ENCODE measurements at regions not wholly inside any gene's neighbourhood (a gene's known extent, or its start where the extent isn't known, plus 50 kb on each side); places are given as distances from the start of the nearest gene placed in this dataset.

DNA sequence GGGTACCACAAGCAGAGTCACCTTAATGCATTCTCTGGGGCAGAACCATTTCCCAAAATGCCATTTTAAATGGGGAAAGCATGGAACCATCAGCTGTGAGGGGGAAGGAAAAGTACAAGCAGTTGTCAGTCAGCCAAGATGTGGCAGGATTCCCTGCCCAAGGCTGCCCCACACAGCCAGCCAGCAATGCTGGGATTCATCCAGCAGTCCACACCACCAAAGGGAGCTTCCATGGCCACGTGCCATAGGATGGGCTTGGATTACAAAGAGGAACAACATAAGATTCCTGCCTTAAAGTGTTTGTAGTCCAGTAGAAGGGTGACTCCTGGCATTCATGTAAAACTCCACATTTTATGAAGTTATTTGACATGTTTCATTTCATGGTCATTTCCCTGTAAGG, 233.3 kb downstream of the SHOX2 start:
- Histone ChIP-seq H2BK20ac (ENCODE audit: low read length) (no peak overlapping the region), H4K8ac (ENCODE audit: extremely low read depth, insufficient read depth, low read length) (no peak overlapping the region), H3K4me2 (ENCODE audit: insufficient read depth in 1 of 2, low read depth in 2 of 2, low read length in 2 of 2) (no peak overlapping the region), H3K79me1 (ENCODE audit: low read depth, low read length) (no peaks in the 10 kb centered on the region), H2AFZ (ENCODE audit: low read length) (no peak overlapping the region), H3K9me3 (ENCODE audit: insufficient read depth in 2 of 2, low read depth in 1 of 2, low read length in 1 of 2) (no peaks in the 10 kb centered on the region), H3K79me2 (ENCODE audit: control insufficient read depth in 1 of 2, insufficient read depth in 2 of 2, low read length in 2 of 2) (no peaks in the 10 kb centered on the region), H2BK120ac (replicated peaks; ENCODE audit: low read depth, low read length) (no peak overlapping the region), H2BK15ac (ENCODE audit: low read length) (no peak overlapping the region), H3K56ac (replicated peaks; ENCODE audit: insufficient read length, low read depth, low read length) (no peak overlapping the region), H2AK5ac (ENCODE audit: low read depth, low read length) (no peak overlapping the region), H3K23me2 (ENCODE audit: low read depth, low read length) (no peaks in the 10 kb centered on the region), H4K5ac (ENCODE audit: insufficient read length, low read depth, low read length) (no peak overlapping the region), H3K27me3 (replicated peaks in 1 of 4; ENCODE audit: control insufficient read depth in 3 of 4, extremely low read depth in 1 of 4, insufficient read depth in 3 of 4, low read length in 3 of 4) (no peaks in the 10 kb centered on the region), H2BK5ac (ENCODE audit: low read depth, low read length) (no peak overlapping the region), H3K27ac (ENCODE audit: low read depth, low read length) (no peak overlapping the region), H3K4me3 (ENCODE audit: extremely low read depth in 1 of 4, insufficient read depth in 2 of 4, low read depth in 3 of 4, low read length in 4 of 4) (no peak overlapping the region), H3K36me3 (ENCODE audit: control insufficient read depth in 2 of 4, insufficient read depth in 4 of 4, low read length in 3 of 4) (no peaks in the 10 kb centered on the region), H3K4me1 (replicated peaks in 1 of 4; ENCODE audit: control insufficient read depth in 3 of 4, insufficient read depth in 4 of 4, low read length in 3 of 4) (no peaks in the 10 kb centered on the region; a peak in 1 of 7 replicates), H3K23ac (ENCODE audit: insufficient read length) (no peak overlapping the region), H3K4ac (replicated peaks; ENCODE audit: insufficient read length, low read depth, low read length) (no peak overlapping the region), H3K14ac (ENCODE audit: insufficient read length) (no peak overlapping the region), H2BK12ac (ENCODE audit: low read depth, low read length) (no peak overlapping the region), H3K18ac (ENCODE audit: extremely low read depth, low read length) (no peak overlapping the region), H3K9ac (replicated peaks in 1 of 4; ENCODE audit: extremely low read depth in 1 of 4, low read depth in 3 of 4, low read length in 3 of 4) (no peak overlapping the region), H4K20me1 (replicated peaks in 1 of 2; ENCODE audit: control insufficient read depth in 1 of 2, insufficient read depth in 2 of 2, low read length in 2 of 2) (no peaks in the 10 kb centered on the region), H4K91ac (replicated peaks; ENCODE audit: insufficient read length, low read length) (no peak overlapping the region)
- CTCF ChIA-PET (ENCODE audit: partially characterized antibody): interaction anchor here (1.2 kb wide), 1 partner anchor 131 kb away, joined by 3 read pairs; no protein-coding TSS in a partner anchor
- FAIRE-seq (no peak), DNase-seq (ENCODE audit: low read depth in 1 of 2, low spot score in 2 of 2) (no peak)
- POLR2A ChIA-PET (ENCODE audit: partially characterized antibody): no interaction called here
- WGBS, 2 experiments (ENCODE audit: extremely low coverage in 1 of 2, insufficient coverage in 1 of 2, insufficient read length in 1 of 2, insufficient replicate concordance in 2 of 2, low coverage in 1 of 2, low lambda C conversion rate in 2 of 2, missing lambda C conversion rate in 1 of 2): 88% methylated on average over 1 of the region's 1 CpG; no CpG with 5 or more reads in 1 of the 2 experiments
- TF ChIP-seq KDM5A (IDR thresholded peaks at IDR 0.05; ENCODE audit: low read length): no peak
- TF ChIP-seq, protein P1, sequence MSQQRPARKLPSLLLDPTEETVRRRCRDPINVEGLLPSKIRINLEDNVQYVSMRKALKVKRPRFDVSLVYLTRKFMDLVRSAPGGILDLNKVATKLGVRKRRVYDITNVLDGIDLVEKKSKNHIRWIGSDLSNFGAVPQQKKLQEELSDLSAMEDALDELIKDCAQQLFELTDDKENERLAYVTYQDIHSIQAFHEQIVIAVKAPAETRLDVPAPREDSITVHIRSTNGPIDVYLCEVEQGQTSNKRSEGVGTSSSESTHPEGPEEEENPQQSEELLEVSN (IDR thresholded peaks at IDR 0.05): no peak
- no peak for TF ChIP-seq SP2 (IDR thresholded peaks at IDR 0.05; ENCODE audit: low read length)
- TF ChIP-seq, protein P2, sequence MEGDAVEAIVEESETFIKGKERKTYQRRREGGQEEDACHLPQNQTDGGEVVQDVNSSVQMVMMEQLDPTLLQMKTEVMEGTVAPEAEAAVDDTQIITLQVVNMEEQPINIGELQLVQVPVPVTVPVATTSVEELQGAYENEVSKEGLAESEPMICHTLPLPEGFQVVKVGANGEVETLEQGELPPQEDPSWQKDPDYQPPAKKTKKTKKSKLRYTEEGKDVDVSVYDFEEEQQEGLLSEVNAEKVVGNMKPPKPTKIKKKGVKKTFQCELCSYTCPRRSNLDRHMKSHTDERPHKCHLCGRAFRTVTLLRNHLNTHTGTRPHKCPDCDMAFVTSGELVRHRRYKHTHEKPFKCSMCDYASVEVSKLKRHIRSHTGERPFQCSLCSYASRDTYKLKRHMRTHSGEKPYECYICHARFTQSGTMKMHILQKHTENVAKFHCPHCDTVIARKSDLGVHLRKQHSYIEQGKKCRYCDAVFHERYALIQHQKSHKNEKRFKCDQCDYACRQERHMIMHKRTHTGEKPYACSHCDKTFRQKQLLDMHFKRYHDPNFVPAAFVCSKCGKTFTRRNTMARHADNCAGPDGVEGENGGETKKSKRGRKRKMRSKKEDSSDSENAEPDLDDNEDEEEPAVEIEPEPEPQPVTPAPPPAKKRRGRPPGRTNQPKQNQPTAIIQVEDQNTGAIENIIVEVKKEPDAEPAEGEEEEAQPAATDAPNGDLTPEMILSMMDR (IDR thresholded peaks at IDR 0.05; ENCODE audit: control extremely low read depth in 1 of 3, insufficient read depth in 1 of 3, low read depth in 1 of 3, low read length in 3 of 3): no peak
- TF ChIP-seq CHD2 (IDR thresholded peaks at IDR 0.05; ENCODE audit: low read length): no peak
- TF ChIP-seq ASH2L (IDR thresholded peaks at IDR 0.05; ENCODE audit: low read length): no peak
- TF ChIP-seq, protein P3, sequence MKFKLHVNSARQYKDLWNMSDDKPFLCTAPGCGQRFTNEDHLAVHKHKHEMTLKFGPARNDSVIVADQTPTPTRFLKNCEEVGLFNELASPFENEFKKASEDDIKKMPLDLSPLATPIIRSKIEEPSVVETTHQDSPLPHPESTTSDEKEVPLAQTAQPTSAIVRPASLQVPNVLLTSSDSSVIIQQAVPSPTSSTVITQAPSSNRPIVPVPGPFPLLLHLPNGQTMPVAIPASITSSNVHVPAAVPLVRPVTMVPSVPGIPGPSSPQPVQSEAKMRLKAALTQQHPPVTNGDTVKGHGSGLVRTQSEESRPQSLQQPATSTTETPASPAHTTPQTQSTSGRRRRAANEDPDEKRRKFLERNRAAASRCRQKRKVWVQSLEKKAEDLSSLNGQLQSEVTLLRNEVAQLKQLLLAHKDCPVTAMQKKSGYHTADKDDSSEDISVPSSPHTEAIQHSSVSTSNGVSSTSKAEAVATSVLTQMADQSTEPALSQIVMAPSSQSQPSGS (IDR thresholded peaks at IDR 0.05; ENCODE audit: low read length): no peak
- no peak for TF ChIP-seq CBX8 (IDR thresholded peaks at IDR 0.05; ENCODE audit: borderline replicate concordance, low read depth, low read length)
- no peak for TF ChIP-seq BCL11A (IDR thresholded peaks at IDR 0.05; ENCODE audit: low read depth in 2 of 2, low read length in 2 of 2)
- TF ChIP-seq RFX5 (IDR thresholded peaks at IDR 0.05; ENCODE audit: borderline replicate concordance, low read depth, low read length): no peak
- TF ChIP-seq POLR2A (IDR thresholded peaks at IDR 0.05; ENCODE audit: control extremely low read depth in 1 of 2, low read depth in 2 of 2, low read length in 2 of 2): no peak
